ENCODE measurements at regions not wholly inside any gene's neighbourhood (a gene's known extent, or its start where the extent isn't known, plus 50 kb on each side); places are given as distances from the start of the nearest gene placed in this dataset.

GRCh38 chr1:185477638-185478580 is 160.9 kb upstream of the IVNS1ABP start:
- DNase-seq (ENCODE audit: extremely low spot score, unreplicated experiment), result no peak
- Mint-ChIP-seq H3K4me3 (no peak overlapping the region), H3K4me1 (ENCODE audit: unreplicated experiment) (peaks cover 13% of the 10 kb centered on the region), H3K27ac (no peak overlapping the region), H3K9me3 (no peaks in the 10 kb centered on the region), H3K36me3 (no peaks in the 10 kb centered on the region), H3K27me3 (no peaks in the 10 kb centered on the region)
- TF ChIP-seq CTCF (conservative IDR thresholded peaks at IDR 0.05), result no peak

- H3K4me1 Mint-ChIP-seq (ENCODE audit: unreplicated experiment), result peaks cover 3% of the 10 kb centered on the region
- no peak overlapping the region for H3K27ac Mint-ChIP-seq
- peaks cover 3% of the 10 kb centered on the region for H3K27me3 Mint-ChIP-seq
- no peak for DNase-seq (ENCODE audit: extremely low spot score, unreplicated experiment)
- TF ChIP-seq CTCF (conservative IDR thresholded peaks at IDR 0.05), result no peak
- H3K9me3 Mint-ChIP-seq, result peaks cover 4% of the 10 kb centered on the region
- H3K4me3 Mint-ChIP-seq, result no peak overlapping the region
- no peaks in the 10 kb centered on the region for H3K36me3 Mint-ChIP-seq
Measured at GRCh38 chr1:185474440-185475149, 157.6 kb upstream of the IVNS1ABP start.

GRCh38 chr1:185473186-185473585 is 156.1 kb upstream of the IVNS1ABP start:
- Mint-ChIP-seq H3K4me3 (no peak overlapping the region), H3K36me3 (no peaks in the 10 kb centered on the region), H3K27me3 (peaks cover 3% of the 10 kb centered on the region), H3K27ac (no peak overlapping the region), H3K4me1 (ENCODE audit: unreplicated experiment) (no peaks in the 10 kb centered on the region), H3K9me3 (peaks cover 4% of the 10 kb centered on the region)
- no peak for TF ChIP-seq CTCF (conservative IDR thresholded peaks at IDR 0.05)
- DNase-seq (ENCODE audit: extremely low spot score, unreplicated experiment), result no peak

- H3K27me3 Mint-ChIP-seq, result peaks cover 3% of the 10 kb centered on the region
- no peak for DNase-seq (ENCODE audit: extremely low spot score, unreplicated experiment)
Measured at GRCh38 chr1:185468626-185469025, 151.6 kb upstream of the IVNS1ABP start.

GRCh38 chr1:185467122-185467521 is 150.1 kb upstream of the IVNS1ABP start:
- DNase-seq (ENCODE audit: extremely low spot score, unreplicated experiment), result no peak
- Mint-ChIP-seq H3K4me1 (ENCODE audit: unreplicated experiment) (peaks cover 6% of the 10 kb centered on the region), H3K4me3 (no peak overlapping the region), H3K27me3 (peaks cover 3% of the 10 kb centered on the region), H3K36me3 (no peaks in the 10 kb centered on the region), H3K9me3 (peaks cover 4% of the 10 kb centered on the region), H3K27ac (no peak overlapping the region)
- no peak for TF ChIP-seq CTCF (conservative IDR thresholded peaks at IDR 0.05)

More at GRCh38 chr1:185468626-185469025, 151.6 kb upstream of the IVNS1ABP start:
- Mint-ChIP-seq H3K4me1 (ENCODE audit: unreplicated experiment) (no peaks in the 10 kb centered on the region), H3K27ac (no peak overlapping the region), H3K36me3 (no peaks in the 10 kb centered on the region), H3K4me3 (no peak overlapping the region), H3K9me3 (peaks cover 4% of the 10 kb centered on the region)
- TF ChIP-seq CTCF (conservative IDR thresholded peaks at IDR 0.05), result no peak

Data from type B pancreatic cell (in vitro differentiated cells).